ENCODE measurements at regions not wholly inside any gene's neighbourhood (a gene's known extent, or its start where the extent isn't known, plus 50 kb on each side); places are given as distances from the start of the nearest gene placed in this dataset.

DNA sequence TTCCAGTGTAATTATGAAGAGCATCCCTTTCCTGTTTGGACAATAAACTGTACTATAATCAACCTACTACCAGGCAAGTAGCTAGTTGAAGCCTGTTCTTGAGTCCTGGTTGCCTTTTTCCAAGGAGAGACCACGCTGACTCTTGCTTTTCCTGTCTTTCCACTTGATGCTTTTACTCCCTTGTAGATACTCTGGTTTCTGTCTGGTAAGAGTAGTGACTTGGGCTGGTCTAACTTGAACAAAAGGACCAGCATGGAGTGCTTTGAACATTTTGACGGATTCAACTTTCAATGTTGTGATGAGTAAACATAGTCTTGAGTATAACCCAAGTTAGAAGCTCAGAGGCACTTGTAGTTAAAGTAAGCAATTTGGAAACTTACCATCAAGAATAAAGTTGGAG lies 464.3 kb downstream of the GADD45G start:
- no peak for TF ChIP-seq CTCF (IDR thresholded peaks at IDR 0.05)
- no peaks in the 10 kb centered on the region for H3K9me3 ChIP-seq (replicated peaks in 1 of 3)
- no peak overlapping the region for H3K27ac ChIP-seq
- H3K27me3 ChIP-seq, result no peaks in the 10 kb centered on the region
- H3K4me3 ChIP-seq, result no peak overlapping the region
- 84 to 95% (median 90%) methylated on average over 2 of the region's 2 CpGs for WGBS, 4 donors
- intact Hi-C loops (cut with DNase I), result no loop called here
- DNase-seq, result no peak
- peaks cover 0 to 4% of the 10 kb centered on the region in 2 donors for H3K4me1 ChIP-seq (replicated peaks in 1 of 2)
- no peaks in the 10 kb centered on the region for H3K36me3 ChIP-seq (replicated peaks in 1 of 2)

GRCh38 chr9:90070056-90070455 lies 465.2 kb downstream of the GADD45G start:
- DNase-seq, result no peak
- TF ChIP-seq POLR2A (IDR thresholded peaks at IDR 0.05) (no peak), CTCF (IDR thresholded peaks at IDR 0.05) (no peak)

DNA sequence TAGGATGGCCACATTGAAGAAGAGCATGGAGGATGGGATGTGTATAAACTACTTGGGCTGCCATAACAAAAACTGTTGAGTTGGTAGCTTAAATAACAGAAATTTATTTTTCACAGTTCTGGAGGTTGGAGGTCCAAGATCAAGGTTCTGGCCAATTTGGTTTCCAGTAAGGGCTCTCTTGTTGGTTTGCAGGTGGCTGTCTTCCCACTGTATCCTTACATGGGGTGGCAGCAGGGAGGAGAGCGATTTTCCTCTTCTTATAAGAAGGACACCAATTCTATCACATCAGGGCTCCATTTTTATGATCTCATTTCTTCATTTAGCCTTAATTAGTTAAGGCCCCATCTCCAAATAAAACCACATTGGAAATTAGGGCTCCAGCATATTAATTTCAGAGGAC lies 465.7 kb downstream of the GADD45G start:
- TF ChIP-seq CTCF (IDR thresholded peaks at IDR 0.05) (no peak), POLR2A (IDR thresholded peaks at IDR 0.05) (no peak)
- H3K4me1 ChIP-seq (replicated peaks in 1 of 2), result no peaks in the 10 kb centered on the region
- H3K4me3 ChIP-seq, result no peak overlapping the region
- intact Hi-C loops (cut with DNase I), result no loop called here
- 93 to 100% (median 97%) methylated on average over 1 of the region's 1 CpG for WGBS, 4 donors
- H3K27me3 ChIP-seq, result no peaks in the 10 kb centered on the region
- H3K36me3 ChIP-seq (replicated peaks in 1 of 2), result no peaks in the 10 kb centered on the region
- no peaks in the 10 kb centered on the region for H3K9me3 ChIP-seq (replicated peaks in 1 of 3)
- DNase-seq, result no peak
- no peak overlapping the region for H3K27ac ChIP-seq

More at GRCh38 chr9:90070056-90070455, 465.2 kb downstream of the GADD45G start:
- intact Hi-C loops (cut with DNase I), result no loop called here
- no peak overlapping the region for H3K27ac ChIP-seq
- H3K27me3 ChIP-seq, result no peaks in the 10 kb centered on the region
- no peaks in the 10 kb centered on the region for H3K9me3 ChIP-seq (replicated peaks in 1 of 3)
- no peak overlapping the region for H3K4me3 ChIP-seq
- H3K4me1 ChIP-seq (replicated peaks in 1 of 2), result no peaks in the 10 kb centered on the region
- 78 to 83% (median 82%) methylated on average over 5 of the region's 5 CpGs for WGBS, 4 donors
- no peaks in the 10 kb centered on the region for H3K36me3 ChIP-seq (replicated peaks in 1 of 2)

GRCh38 chr9:90070931-90071660 lies 466.3 kb downstream of the GADD45G start:
- no peak overlapping the region for H3K4me3 ChIP-seq
- intact Hi-C loops (cut with DNase I), result no loop called here
- TF ChIP-seq POLR2A (IDR thresholded peaks at IDR 0.05) (no peak), CTCF (IDR thresholded peaks at IDR 0.05) (no peak)
- no peaks in the 10 kb centered on the region for H3K36me3 ChIP-seq (replicated peaks in 1 of 2)
- H3K27me3 ChIP-seq, result no peaks in the 10 kb centered on the region
- H3K27ac ChIP-seq, result no peak overlapping the region
- no peaks in the 10 kb centered on the region for H3K4me1 ChIP-seq (replicated peaks in 1 of 2)
- no peaks in the 10 kb centered on the region for H3K9me3 ChIP-seq (replicated peaks in 1 of 3)
- WGBS, 4 donors, result 70 to 78% (median 75%) methylated on average over 7 of the region's 7 CpGs
- DNase-seq, result no peak
